Hepatocyte (in vitro differentiated cells): ENCODE measurements at regions not wholly inside any gene's neighbourhood (a gene's known extent, or its start where the extent isn't known, plus 50 kb on each side); places are given as distances from the start of the nearest gene placed in this dataset.

Experiments used
- DNase-seq: peaks from one replicate; pipeline ENCODE4 v3.0.0-alpha.2; 2016; ENCODE audit warnings: low spot score
- H2AFZ ChIP-seq: fragments of 200-600 bp; sonication (generic); 2 replicates; pipeline ENCODE4 v1.6.0; 2016; ENCODE audit warnings: antibody characterized with exemption, mild to moderate bottlenecking
- H3K27ac ChIP-seq: fragments of 200-600 bp; sonication (generic); 2 replicates; pipeline ENCODE4 v1.5.1; 2016; ENCODE audit warnings: mild to moderate bottlenecking
- H3K27me3 ChIP-seq: fragments of 200-600 bp; sonication (generic); 2 replicates; pipeline ENCODE4 v1.6.1; 2016
- H3K36me3 ChIP-seq: fragments of 200-600 bp; sonication (generic); replicated peaks from 2 replicates; pipeline ENCODE4 v1.5.1; 2016; ENCODE audit warnings: low read depth; ENCODE audit not compliant: insufficient read depth
- H3K4me1 ChIP-seq: fragments of 200-600 bp; sonication (generic); 2 replicates; pipeline ENCODE4 v1.5.1; 2016; ENCODE audit warnings: mild to moderate bottlenecking, moderate library complexity; ENCODE audit not compliant: insufficient read depth
- H3K4me2 ChIP-seq: fragments of 200-600 bp; sonication (generic); 2 replicates; pipeline ENCODE4 v1.6.0; 2016
- H3K4me3 ChIP-seq: fragments of 200-600 bp; sonication (generic); 2 replicates; pipeline ENCODE4 v1.5.1; 2016; ENCODE audit warnings: mild to moderate bottlenecking
- H3K79me2 ChIP-seq: fragments of 200-600 bp; sonication (generic); 2 replicates; pipeline ENCODE4 v1.6.0; 2017; ENCODE audit warnings: mild to moderate bottlenecking
- H3K9me2 ChIP-seq: fragments of 200-600 bp; sonication (generic); replicated peaks from 2 replicates; pipeline ENCODE4 v1.6.0; 2017; ENCODE audit warnings: mild to moderate bottlenecking; ENCODE audit not compliant: insufficient read depth
- H3K9me3 ChIP-seq: fragments of 200-600 bp; sonication (generic); 2 replicates; pipeline ENCODE4 v1.5.1; 2016; ENCODE audit warnings: low read depth, mild to moderate bottlenecking
- H4K20me1 ChIP-seq: fragments of 200-600 bp; sonication (generic); 2 replicates; pipeline ENCODE4 v1.6.0; 2016; ENCODE audit warnings: mild to moderate bottlenecking; ENCODE audit not compliant: insufficient read depth, poor library complexity, severe bottlenecking
- EZH2 ChIP-seq: fragments of 200-600 bp; sonication (generic); IDR thresholded peaks from 2 replicates; pipeline ENCODE4 v1.6.1; 2016; ENCODE audit warnings: antibody characterized with exemption, mild to moderate bottlenecking, borderline replicate concordance
- EZH2phosphoT487 ChIP-seq: fragments of 200-600 bp; sonication (generic); IDR thresholded peaks from one replicate; pipeline ENCODE4 v1.6.1; 2018; ENCODE audit warnings: antibody characterized with exemption, mild to moderate bottlenecking, low read depth, moderate library complexity; ENCODE audit not compliant: unreplicated experiment, severe bottlenecking
- WGBS: methylation state at CpG from one replicate; pipeline ENCODE4 v1.1.6; 2016; ENCODE audit warnings: low lambda C conversion rate; ENCODE audit errors: missing lambda C conversion rate; 5-methylcytosine and 5-hydroxymethylcytosine counted together
- TF ChIP-seq, protein P1 (sequence below): fragments of 200-600 bp; sonication (generic); IDR thresholded peaks from 2 replicates; pipeline ENCODE4 v1.5.1; 2016; ENCODE audit warnings: antibody characterized with exemption, mild to moderate bottlenecking; ENCODE audit not compliant: poor library complexity

DNA sequence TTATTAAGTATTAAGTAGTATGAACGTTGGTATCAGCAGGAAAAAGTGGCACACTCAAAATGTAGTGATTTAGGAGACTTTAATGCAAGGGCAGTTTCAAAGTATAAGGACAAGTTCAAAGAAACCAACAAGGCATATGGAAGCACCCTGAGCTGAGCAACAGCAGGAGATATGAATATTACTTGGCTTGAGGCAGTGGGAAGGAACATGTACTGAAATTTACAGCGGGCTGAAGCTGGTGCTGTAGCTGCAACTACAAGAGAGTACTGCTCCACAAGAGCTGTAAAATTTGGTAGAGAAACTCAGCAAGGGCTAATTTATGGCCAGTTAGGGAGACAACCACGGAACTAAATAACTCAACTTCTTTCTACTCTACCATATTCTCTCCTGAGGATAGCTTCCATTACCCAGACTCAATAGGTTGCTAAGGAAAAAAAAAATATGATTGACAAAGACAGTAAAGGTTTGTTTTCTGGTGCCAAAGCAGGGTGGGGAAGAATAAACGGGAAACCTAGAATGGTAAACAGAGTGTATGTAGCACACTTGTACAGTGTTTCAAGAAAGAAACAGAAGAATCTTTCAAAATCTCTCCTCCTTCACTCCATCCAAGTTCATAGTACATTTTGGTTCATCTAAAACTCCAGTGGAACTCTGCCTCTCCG lies 487.8 kb upstream of the MGAT4C start:
- no peaks in the 10 kb centered on the region for H3K9me3 ChIP-seq
- no peaks in the 10 kb centered on the region for H3K27me3 ChIP-seq
- H3K27ac ChIP-seq: no peak overlapping the region
- no peaks in the 10 kb centered on the region for H3K79me2 ChIP-seq
- no peak overlapping the region for H3K4me2 ChIP-seq
- DNase-seq: no peak
- no peaks in the 10 kb centered on the region for H3K36me3 ChIP-seq
- H3K4me3 ChIP-seq: no peak overlapping the region
- H2AFZ ChIP-seq: no peak overlapping the region
- H3K9me2 ChIP-seq: no peaks in the 10 kb centered on the region
- no peaks in the 10 kb centered on the region for H4K20me1 ChIP-seq
- 89% methylated on average over 5 of the region's 5 CpGs for WGBS
- H3K4me1 ChIP-seq: no peaks in the 10 kb centered on the region
- no peak for TF ChIP-seq EZH2

DNA sequence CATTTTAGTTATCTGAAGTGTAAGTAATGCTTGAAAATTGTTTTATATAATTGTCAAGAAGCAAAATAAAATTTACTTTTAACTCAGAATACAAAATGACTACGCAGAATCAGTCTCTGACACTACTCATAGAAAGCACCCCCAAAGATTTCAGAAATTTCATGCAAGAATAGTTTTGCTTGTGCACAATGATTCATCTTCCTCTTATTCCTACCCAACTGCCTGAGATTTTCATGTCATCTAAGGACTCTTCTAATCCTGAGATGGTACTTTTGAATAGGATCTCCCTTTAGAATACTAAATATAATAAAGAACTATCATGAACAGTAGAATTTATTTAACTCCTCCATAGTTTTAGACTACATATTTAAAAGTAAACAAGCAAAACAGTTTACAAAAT lies 485.3 kb upstream of the MGAT4C start:
- Histone ChIP-seq H3K27ac (no peak overlapping the region), H4K20me1 (no peaks in the 10 kb centered on the region), H3K4me2 (no peak overlapping the region), H3K9me3 (no peaks in the 10 kb centered on the region), H3K27me3 (no peaks in the 10 kb centered on the region), H2AFZ (no peak overlapping the region), H3K4me1 (no peaks in the 10 kb centered on the region), H3K79me2 (no peaks in the 10 kb centered on the region), H3K9me2 (no peaks in the 10 kb centered on the region), H3K36me3 (no peaks in the 10 kb centered on the region), H3K4me3 (no peak overlapping the region)
- DNase-seq: no peak
- WGBS: 56% methylated on average over 1 of the region's 1 CpG
- TF ChIP-seq, protein P1, sequence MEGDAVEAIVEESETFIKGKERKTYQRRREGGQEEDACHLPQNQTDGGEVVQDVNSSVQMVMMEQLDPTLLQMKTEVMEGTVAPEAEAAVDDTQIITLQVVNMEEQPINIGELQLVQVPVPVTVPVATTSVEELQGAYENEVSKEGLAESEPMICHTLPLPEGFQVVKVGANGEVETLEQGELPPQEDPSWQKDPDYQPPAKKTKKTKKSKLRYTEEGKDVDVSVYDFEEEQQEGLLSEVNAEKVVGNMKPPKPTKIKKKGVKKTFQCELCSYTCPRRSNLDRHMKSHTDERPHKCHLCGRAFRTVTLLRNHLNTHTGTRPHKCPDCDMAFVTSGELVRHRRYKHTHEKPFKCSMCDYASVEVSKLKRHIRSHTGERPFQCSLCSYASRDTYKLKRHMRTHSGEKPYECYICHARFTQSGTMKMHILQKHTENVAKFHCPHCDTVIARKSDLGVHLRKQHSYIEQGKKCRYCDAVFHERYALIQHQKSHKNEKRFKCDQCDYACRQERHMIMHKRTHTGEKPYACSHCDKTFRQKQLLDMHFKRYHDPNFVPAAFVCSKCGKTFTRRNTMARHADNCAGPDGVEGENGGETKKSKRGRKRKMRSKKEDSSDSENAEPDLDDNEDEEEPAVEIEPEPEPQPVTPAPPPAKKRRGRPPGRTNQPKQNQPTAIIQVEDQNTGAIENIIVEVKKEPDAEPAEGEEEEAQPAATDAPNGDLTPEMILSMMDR: no peak
- TF ChIP-seq EZH2 (no peak), EZH2phosphoT487 (no peak)

DNA sequence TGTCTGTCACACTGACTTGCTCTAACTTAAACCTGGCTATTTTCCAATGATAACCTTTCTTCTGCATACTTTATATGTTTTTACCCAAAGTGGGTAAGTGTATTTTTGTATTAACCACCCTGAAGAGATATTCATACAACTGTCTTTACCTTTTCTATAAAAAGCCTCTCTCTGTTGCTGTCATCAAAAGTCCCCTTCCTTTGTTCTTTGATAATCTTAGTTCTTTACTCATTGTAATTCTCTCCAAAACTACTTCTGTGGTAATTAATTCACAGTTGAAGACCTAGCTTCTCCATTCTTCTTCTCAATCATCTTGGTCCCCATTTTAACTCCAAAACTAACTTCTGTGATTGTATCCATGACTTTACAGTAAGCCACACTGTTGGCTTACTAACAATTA lies 479.7 kb upstream of the MGAT4C start:
- H3K4me1 ChIP-seq: no peaks in the 10 kb centered on the region
- H4K20me1 ChIP-seq: no peaks in the 10 kb centered on the region
- H3K36me3 ChIP-seq: no peaks in the 10 kb centered on the region
- H3K4me3 ChIP-seq: no peak overlapping the region
- TF ChIP-seq EZH2phosphoT487: no peak
- no peak for TF ChIP-seq EZH2
- TF ChIP-seq, protein P1: no peak
- H3K27ac ChIP-seq: no peak overlapping the region
- no peak for DNase-seq
- H2AFZ ChIP-seq: no peak overlapping the region
- H3K9me3 ChIP-seq: no peaks in the 10 kb centered on the region
- H3K79me2 ChIP-seq: no peaks in the 10 kb centered on the region
- H3K9me2 ChIP-seq: no peaks in the 10 kb centered on the region
- no peaks in the 10 kb centered on the region for H3K27me3 ChIP-seq
- no peak overlapping the region for H3K4me2 ChIP-seq

DNA sequence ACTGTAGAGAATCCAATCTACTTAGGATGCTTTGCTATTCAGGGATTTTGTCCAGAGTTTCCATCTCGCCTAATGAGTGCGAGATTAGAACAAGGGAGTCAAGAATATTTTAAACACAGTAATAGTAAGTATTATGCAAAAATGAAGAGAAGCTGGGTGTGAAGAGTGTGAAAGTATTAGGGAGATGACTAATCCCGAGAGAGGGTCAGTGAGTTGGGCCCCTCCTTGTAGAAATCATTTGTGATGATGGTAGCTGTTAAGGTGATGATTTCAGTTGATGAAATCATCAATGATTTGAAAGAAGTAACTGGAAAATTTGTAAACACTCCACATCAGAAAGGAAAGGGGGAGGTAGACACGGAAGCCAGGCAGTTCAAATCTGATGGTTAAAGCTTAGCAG lies 478.9 kb upstream of the MGAT4C start:
- no peaks in the 10 kb centered on the region for H4K20me1 ChIP-seq
- no peak overlapping the region for H3K27ac ChIP-seq
- H3K36me3 ChIP-seq: no peaks in the 10 kb centered on the region
- no peaks in the 10 kb centered on the region for H3K79me2 ChIP-seq
- H3K9me3 ChIP-seq: no peaks in the 10 kb centered on the region
- DNase-seq: no peak
- H3K4me2 ChIP-seq: no peak overlapping the region
- H3K27me3 ChIP-seq: no peaks in the 10 kb centered on the region
- TF ChIP-seq, protein P1: no peak
- no peak for TF ChIP-seq EZH2phosphoT487
- TF ChIP-seq EZH2: no peak
- no peak overlapping the region for H2AFZ ChIP-seq
- H3K4me1 ChIP-seq: no peaks in the 10 kb centered on the region
- H3K9me2 ChIP-seq: no peaks in the 10 kb centered on the region
- H3K4me3 ChIP-seq: no peak overlapping the region
- WGBS: 92% methylated on average over 4 of the region's 4 CpGs
